ENCODE measurements at regions not wholly inside any gene's neighbourhood (a gene's known extent, or its start where the extent isn't known, plus 50 kb on each side); places are given as distances from the start of the nearest gene placed in this dataset.

DNA sequence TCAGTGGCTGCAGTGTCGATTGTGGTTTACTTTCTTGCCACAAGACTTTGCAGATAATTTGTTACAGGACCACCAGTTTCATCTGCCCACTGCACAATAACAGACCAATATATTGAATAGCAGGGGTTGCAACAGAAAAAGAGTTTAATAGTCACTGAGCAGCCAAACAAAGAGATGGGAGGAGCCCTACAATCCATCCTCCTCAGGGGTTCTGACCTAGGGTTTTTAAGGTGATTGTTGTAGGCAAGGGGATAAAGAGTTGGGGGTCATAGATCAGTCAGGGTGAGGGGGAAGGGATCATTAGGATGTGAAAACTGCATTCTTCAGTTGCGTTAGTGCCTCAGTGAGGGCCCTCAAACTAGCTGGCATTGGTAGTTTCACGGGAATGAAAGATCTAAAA is 110.7 kb upstream of the OLFM3 start:
- peaks cover 2% of the 10 kb centered on the region for H3K27me3 Mint-ChIP-seq (ENCODE audit: unreplicated experiment)
- H3K36me3 Mint-ChIP-seq (ENCODE audit: unreplicated experiment) = no peaks in the 10 kb centered on the region
- no peak overlapping the region for H3K27ac Mint-ChIP-seq (ENCODE audit: unreplicated experiment)
- no peaks in the 10 kb centered on the region for H3K9me3 Mint-ChIP-seq (ENCODE audit: unreplicated experiment)
- DNase-seq = no peak
- TF ChIP-seq, protein P1, sequence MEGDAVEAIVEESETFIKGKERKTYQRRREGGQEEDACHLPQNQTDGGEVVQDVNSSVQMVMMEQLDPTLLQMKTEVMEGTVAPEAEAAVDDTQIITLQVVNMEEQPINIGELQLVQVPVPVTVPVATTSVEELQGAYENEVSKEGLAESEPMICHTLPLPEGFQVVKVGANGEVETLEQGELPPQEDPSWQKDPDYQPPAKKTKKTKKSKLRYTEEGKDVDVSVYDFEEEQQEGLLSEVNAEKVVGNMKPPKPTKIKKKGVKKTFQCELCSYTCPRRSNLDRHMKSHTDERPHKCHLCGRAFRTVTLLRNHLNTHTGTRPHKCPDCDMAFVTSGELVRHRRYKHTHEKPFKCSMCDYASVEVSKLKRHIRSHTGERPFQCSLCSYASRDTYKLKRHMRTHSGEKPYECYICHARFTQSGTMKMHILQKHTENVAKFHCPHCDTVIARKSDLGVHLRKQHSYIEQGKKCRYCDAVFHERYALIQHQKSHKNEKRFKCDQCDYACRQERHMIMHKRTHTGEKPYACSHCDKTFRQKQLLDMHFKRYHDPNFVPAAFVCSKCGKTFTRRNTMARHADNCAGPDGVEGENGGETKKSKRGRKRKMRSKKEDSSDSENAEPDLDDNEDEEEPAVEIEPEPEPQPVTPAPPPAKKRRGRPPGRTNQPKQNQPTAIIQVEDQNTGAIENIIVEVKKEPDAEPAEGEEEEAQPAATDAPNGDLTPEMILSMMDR (IDR thresholded peaks at IDR 0.05; ENCODE audit: partially characterized antibody, unreplicated experiment) = no peak
- no peaks in the 10 kb centered on the region for H3K4me1 Mint-ChIP-seq (ENCODE audit: low read depth, unreplicated experiment)
- no peak overlapping the region for H3K4me3 Mint-ChIP-seq (ENCODE audit: unreplicated experiment)

DNA sequence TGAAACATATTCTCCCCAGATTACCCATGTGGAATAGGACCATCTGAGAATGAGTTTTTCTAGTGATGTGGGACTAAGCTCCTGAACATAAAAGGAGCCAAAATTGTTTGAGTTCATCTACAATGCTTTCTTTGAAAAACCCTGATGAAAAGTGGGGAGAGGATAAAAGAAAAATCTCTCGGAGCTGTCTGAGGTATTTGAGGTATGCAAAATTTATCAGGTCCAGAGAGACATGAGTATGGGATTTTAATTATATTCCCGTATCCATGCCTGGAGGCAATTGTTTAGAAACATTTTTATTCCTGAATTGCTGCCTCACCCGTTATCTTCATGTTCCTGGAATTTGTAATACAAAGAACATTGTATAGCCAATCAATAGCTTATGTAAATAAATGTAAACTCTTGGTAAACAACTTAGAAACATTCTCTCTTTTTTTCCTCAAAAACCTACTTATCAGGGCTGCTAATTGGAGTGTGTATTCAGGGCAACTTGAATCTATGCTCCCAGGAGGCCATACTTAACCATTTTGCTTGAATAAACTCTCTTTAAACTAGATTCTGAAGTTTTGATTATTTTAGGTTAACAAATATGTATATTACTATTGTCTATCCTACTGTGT is 109.3 kb upstream of the OLFM3 start:
- Mint-ChIP-seq H3K27ac (ENCODE audit: unreplicated experiment) (no peak overlapping the region), H3K36me3 (ENCODE audit: unreplicated experiment) (no peaks in the 10 kb centered on the region), H3K4me1 (ENCODE audit: low read depth, unreplicated experiment) (no peaks in the 10 kb centered on the region), H3K9me3 (ENCODE audit: unreplicated experiment) (no peaks in the 10 kb centered on the region), H3K4me3 (ENCODE audit: unreplicated experiment) (no peak overlapping the region), H3K27me3 (ENCODE audit: unreplicated experiment) (peaks cover 2% of the 10 kb centered on the region)
- TF ChIP-seq, protein P1 (IDR thresholded peaks at IDR 0.05; ENCODE audit: partially characterized antibody, unreplicated experiment) = no peak
- DNase-seq = no peak

DNA sequence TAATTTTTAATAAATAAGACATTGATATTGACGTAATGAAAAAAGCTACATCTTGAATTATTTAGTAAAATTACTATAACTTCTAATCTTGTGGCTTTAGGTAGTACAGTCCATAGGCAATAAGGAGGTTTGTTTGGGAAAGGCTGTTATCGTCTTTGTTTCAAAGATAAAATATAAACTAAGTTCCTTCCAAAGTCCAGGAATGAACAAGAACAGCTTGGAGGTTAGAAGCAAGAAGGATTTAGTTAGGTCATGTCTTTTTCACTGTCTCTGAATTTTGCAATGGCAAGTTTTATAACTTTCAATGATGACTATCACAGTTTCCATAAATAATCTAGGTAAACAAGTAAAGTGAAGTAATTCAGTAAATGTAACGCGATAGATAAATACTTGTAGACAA is 106.9 kb upstream of the OLFM3 start:
- no peak overlapping the region for H3K27ac Mint-ChIP-seq (ENCODE audit: unreplicated experiment)
- TF ChIP-seq, protein P1 (IDR thresholded peaks at IDR 0.05; ENCODE audit: partially characterized antibody, unreplicated experiment) = no peak
- DNase-seq = no peak
- H3K4me3 Mint-ChIP-seq (ENCODE audit: unreplicated experiment) = no peak overlapping the region
- H3K9me3 Mint-ChIP-seq (ENCODE audit: unreplicated experiment) = no peaks in the 10 kb centered on the region
- H3K27me3 Mint-ChIP-seq (ENCODE audit: unreplicated experiment) = peaks cover 2% of the 10 kb centered on the region
- H3K4me1 Mint-ChIP-seq (ENCODE audit: low read depth, unreplicated experiment) = no peaks in the 10 kb centered on the region
- H3K36me3 Mint-ChIP-seq (ENCODE audit: unreplicated experiment) = no peaks in the 10 kb centered on the region

DNA sequence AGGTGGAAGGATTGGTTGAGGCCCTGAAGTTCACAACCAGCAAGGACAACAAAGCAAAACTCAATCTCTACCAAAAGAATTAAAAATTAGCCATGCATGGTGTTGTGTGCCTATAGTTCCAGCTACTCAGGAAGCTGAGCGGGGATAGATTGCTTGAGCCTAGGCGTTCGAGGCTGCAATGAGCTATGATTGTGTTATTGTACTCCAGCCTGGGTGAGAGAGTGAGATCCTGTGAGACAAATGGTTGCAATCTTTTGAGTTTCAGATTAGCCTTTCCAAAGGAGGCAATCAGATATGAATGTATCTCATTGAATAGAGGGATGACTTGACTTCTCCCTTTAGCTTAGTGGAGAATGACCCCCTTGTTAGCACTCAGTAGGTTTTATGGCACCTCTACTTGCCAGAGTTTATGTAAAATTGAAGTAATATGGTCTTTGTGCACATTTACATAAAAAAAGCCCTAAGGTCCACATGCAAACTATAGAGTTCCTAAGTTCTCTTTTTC is 105.6 kb upstream of the OLFM3 start:
- Mint-ChIP-seq H3K4me1 (ENCODE audit: low read depth, unreplicated experiment) (no peaks in the 10 kb centered on the region), H3K36me3 (ENCODE audit: unreplicated experiment) (no peaks in the 10 kb centered on the region)

DNA sequence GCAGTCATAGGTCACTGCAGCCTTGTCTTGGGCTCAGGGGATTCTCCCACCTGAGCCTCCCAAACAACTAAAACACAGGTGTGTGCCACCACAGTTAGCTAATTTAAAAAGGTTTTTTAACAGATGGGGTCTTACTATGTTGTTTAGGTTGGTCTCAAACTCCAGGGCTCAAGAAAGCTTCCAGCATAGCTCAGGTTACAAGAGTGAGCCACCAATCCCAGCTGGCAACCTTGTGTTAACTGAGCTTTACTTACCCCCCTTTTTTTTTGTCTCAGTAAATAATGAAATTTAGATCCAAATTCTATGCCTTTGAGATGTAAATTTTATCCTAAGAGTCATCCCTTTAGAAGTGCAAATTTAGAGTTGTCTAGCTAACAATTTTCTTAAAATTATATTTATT is 103.9 kb upstream of the OLFM3 start:
- DNase-seq = no peak
- no peak overlapping the region for H3K27ac Mint-ChIP-seq (ENCODE audit: unreplicated experiment)

More for the DNA sequence above, 105.6 kb upstream of the OLFM3 start:
- Mint-ChIP-seq H3K9me3 (ENCODE audit: unreplicated experiment) (no peaks in the 10 kb centered on the region), H3K27me3 (ENCODE audit: unreplicated experiment) (no peaks in the 10 kb centered on the region), H3K27ac (ENCODE audit: unreplicated experiment) (no peak overlapping the region), H3K4me3 (ENCODE audit: unreplicated experiment) (no peak overlapping the region)
- DNase-seq = no peak
- TF ChIP-seq, protein P1 (IDR thresholded peaks at IDR 0.05; ENCODE audit: partially characterized antibody, unreplicated experiment) = no peak

More for the DNA sequence above, 103.9 kb upstream of the OLFM3 start:
- Mint-ChIP-seq H3K4me3 (ENCODE audit: unreplicated experiment) (no peak overlapping the region), H3K4me1 (ENCODE audit: low read depth, unreplicated experiment) (no peaks in the 10 kb centered on the region), H3K36me3 (ENCODE audit: unreplicated experiment) (no peaks in the 10 kb centered on the region), H3K27me3 (ENCODE audit: unreplicated experiment) (no peaks in the 10 kb centered on the region), H3K9me3 (ENCODE audit: unreplicated experiment) (no peaks in the 10 kb centered on the region)
- TF ChIP-seq, protein P1 (IDR thresholded peaks at IDR 0.05; ENCODE audit: partially characterized antibody, unreplicated experiment) = no peak
